Activated CD4-positive, alpha-beta T cell treated with anti-CD3 and anti-CD28 coated beads for 24 hours (primary cell): ENCODE measurements at regions not wholly inside any gene's neighbourhood (a gene's known extent, or its start where the extent isn't known, plus 50 kb on each side); places are given as distances from the start of the nearest gene placed in this dataset.
A peak's percentile ranks its signal among the peaks of the same experiment; 100 is the strongest.
"Not testable (repeated sequence)": the region's sequence is repeated elsewhere in the genome, so short reads cannot be mapped to it uniquely, and the experiment has no call there.

Experiments
- DNase-seq, 2 donors: peaks; one replicate each; pipeline ENCODE4 v3.0.0-alpha.2; 2020; ENCODE audit warnings: low read depth in 2 of 2

- DNase-seq: no peak
Measured at GRCh38 chr14:51342226-51342625, 102.2 kb downstream of the TMX1 start.

- DNase-seq: no peak
Measured at GRCh38 chr14:51351997-51352396, 112.0 kb downstream of the TMX1 start.

GRCh38 chr14:51353901-51354300 is 113.9 kb downstream of the TMX1 start:
- DNase-seq: no peak

- no peak for DNase-seq
Measured at GRCh38 chr14:51354846-51355245, 114.8 kb downstream of the TMX1 start.

- no peak for DNase-seq
Measured at GRCh38 chr14:51356381-51356780, 116.3 kb downstream of the TMX1 start.

GRCh38 chr14:51357250-51357649 is 117.2 kb downstream of the TMX1 start:
- DNase-seq: no peak

GRCh38 chr14:51360592-51360991 is 120.5 kb downstream of the TMX1 start:
- no peak for DNase-seq

- no peak for DNase-seq
Measured at GRCh38 chr14:51365241-51365965, 125.4 kb downstream of the TMX1 start.

GRCh38 chr14:51366460-51366859 is 126.4 kb downstream of the TMX1 start:
- DNase-seq: not testable (repeated sequence)

GRCh38 chr14:51366866-51367599 is 127.0 kb downstream of the TMX1 start:
- not testable (repeated sequence) for DNase-seq

GRCh38 chr14:51367600-51367931 is 127.5 kb downstream of the TMX1 start:
- no peak for DNase-seq

- no peak for DNase-seq
Measured at GRCh38 chr14:51368721-51369163, 128.7 kb downstream of the TMX1 start.

- peak in 1 of 2 donors; percentile 23 for DNase-seq
Measured at GRCh38 chr14:51369814-51370213, 129.8 kb downstream of the TMX1 start.

GRCh38 chr14:51370758-51371386 is 130.8 kb downstream of the TMX1 start:
- no peak for DNase-seq

- DNase-seq: not testable (repeated sequence)
Measured at GRCh38 chr14:51377186-51377585, 137.1 kb downstream of the TMX1 start.

GRCh38 chr14:51382506-51382905 is 142.5 kb downstream of the TMX1 start:
- no peak for DNase-seq

- DNase-seq: no peak
Measured at GRCh38 chr14:51386411-51386810, 146.4 kb downstream of the TMX1 start.

- DNase-seq: no peak
Measured at GRCh38 chr14:51386983-51387735, 147.1 kb downstream of the TMX1 start.

GRCh38 chr14:51392416-51392815 is 152.4 kb downstream of the TMX1 start:
- DNase-seq: no peak

GRCh38 chr14:51394384-51394783 is 154.3 kb downstream of the TMX1 start:
- DNase-seq: no peak

- no peak for DNase-seq
Measured at GRCh38 chr14:51394804-51395203, 154.8 kb downstream of the TMX1 start.

GRCh38 chr14:51395361-51395849 is 155.4 kb downstream of the TMX1 start:
- DNase-seq: no peak
